ENCODE measurements at regions not wholly inside any gene's neighbourhood (a gene's known extent, or its start where the extent isn't known, plus 50 kb on each side); places are given as distances from the start of the nearest gene placed in this dataset.
"Not testable (repeated sequence)": the region's sequence is repeated elsewhere in the genome, so short reads cannot be mapped to it uniquely, and the experiment has no call there.

DNA sequence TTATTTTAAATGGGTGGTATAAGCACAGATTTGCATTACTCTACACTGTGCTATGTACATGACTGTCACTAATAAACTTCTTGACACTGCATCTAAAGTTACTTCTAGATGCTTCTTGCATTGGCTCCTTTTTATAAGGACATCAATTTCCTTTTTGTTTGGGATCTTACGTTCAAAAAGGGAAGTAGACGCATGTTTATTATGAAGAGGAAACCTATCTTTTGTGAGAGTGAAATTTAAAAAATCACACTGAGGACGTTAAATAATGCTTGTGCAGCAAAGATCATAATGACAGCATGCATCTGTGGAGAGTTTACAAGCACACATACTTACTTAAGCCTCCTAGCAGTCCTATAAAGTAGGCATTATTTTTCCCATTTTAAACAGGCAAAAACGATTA lies 479.5 kb downstream of the CD83 start:
- Histone ChIP-seq H3K27me3 (no peaks in the 10 kb centered on the region), H3K36me3 (no peaks in the 10 kb centered on the region), H3K27ac (no peak overlapping the region), H3K4me3 (no peak overlapping the region), H3K9me3 (no peaks in the 10 kb centered on the region), H3K4me1 (no peaks in the 10 kb centered on the region)
- no peak for DNase-seq (ENCODE audit: low spot score in 2 of 2)
- TF ChIP-seq, protein P1, sequence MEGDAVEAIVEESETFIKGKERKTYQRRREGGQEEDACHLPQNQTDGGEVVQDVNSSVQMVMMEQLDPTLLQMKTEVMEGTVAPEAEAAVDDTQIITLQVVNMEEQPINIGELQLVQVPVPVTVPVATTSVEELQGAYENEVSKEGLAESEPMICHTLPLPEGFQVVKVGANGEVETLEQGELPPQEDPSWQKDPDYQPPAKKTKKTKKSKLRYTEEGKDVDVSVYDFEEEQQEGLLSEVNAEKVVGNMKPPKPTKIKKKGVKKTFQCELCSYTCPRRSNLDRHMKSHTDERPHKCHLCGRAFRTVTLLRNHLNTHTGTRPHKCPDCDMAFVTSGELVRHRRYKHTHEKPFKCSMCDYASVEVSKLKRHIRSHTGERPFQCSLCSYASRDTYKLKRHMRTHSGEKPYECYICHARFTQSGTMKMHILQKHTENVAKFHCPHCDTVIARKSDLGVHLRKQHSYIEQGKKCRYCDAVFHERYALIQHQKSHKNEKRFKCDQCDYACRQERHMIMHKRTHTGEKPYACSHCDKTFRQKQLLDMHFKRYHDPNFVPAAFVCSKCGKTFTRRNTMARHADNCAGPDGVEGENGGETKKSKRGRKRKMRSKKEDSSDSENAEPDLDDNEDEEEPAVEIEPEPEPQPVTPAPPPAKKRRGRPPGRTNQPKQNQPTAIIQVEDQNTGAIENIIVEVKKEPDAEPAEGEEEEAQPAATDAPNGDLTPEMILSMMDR (IDR thresholded peaks at IDR 0.05) = no peak
- intact Hi-C loops (cut with DNase I) = no loop called here

DNA sequence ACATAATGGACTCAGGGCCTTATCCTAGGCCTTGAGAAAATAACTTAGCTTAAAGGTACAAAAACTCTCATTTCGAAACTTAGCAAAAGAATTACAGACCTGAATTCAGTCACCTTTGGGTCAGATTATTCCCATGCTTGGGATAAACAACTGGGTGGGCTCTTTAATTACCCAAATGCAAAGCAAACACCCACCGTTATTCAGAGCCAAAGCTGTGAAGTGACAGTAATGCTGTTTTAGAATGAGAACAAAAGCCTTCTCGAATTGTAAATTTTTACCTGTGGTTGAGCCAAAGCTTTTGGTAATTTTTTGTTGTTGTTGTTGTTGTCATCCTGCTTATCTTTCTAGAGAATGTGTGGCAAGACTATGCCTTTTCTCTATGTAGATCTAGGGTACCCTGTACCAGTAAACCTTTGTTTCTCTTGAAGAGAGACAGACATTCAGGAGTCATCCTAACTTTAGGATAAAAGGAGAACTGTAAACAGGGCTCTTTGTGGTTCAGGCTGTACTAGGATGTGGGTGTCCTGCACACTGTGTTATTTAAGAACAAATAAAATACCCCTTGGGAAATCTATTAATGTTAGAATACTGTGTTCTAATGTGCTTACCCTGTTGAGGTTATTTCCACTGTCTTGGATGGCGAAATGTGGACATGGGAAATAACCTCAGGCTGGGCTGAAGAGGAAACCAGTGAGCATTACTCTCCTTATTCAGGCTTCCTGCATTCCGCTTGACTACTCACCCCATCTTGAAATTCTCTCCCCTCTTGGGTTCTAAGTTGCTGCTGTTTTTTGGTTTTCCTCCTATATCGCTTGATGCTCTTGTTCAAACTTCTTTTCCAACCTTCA lies 480.7 kb downstream of the CD83 start:
- TF ChIP-seq, protein P1 (IDR thresholded peaks at IDR 0.05) = no peak
- no peaks in the 10 kb centered on the region for H3K36me3 ChIP-seq
- intact Hi-C loops (cut with DNase I) = no loop called here

DNA sequence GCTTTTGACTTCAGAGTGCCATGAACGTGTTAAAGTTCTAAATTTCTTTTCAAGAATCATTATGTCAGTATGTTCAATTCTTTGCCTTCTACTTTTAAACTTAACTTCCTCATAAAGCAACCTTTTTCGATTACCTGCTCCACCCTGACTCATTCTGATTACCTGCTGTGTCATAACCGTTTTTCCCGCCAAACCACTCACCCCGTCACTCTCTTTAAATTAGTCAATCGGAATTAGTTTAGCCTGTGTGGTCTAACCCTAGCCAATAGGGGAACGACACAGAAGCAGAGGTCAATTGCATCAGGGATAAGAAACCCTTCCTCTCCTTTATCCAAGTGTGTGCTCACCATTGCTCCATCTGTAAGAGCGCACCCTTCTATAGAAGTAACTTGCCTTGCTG lies 482.7 kb downstream of the CD83 start:
- H3K27ac ChIP-seq; H3K4me3 ChIP-seq; H3K4me1 ChIP-seq; H3K9me3 ChIP-seq; DNase-seq (ENCODE audit: low spot score in 2 of 2); H3K36me3 ChIP-seq; H3K27me3 ChIP-seq; intact Hi-C loops (cut with DNase I): not testable (repeated sequence)

More for the DNA sequence above, 480.7 kb downstream of the CD83 start:
- no peak overlapping the region for H3K27ac ChIP-seq
- H3K27me3 ChIP-seq = no peaks in the 10 kb centered on the region
- no peak overlapping the region for H3K4me3 ChIP-seq
- H3K4me1 ChIP-seq = no peaks in the 10 kb centered on the region
- no peaks in the 10 kb centered on the region for H3K9me3 ChIP-seq
- DNase-seq (ENCODE audit: low spot score in 2 of 2) = no peak

DNA sequence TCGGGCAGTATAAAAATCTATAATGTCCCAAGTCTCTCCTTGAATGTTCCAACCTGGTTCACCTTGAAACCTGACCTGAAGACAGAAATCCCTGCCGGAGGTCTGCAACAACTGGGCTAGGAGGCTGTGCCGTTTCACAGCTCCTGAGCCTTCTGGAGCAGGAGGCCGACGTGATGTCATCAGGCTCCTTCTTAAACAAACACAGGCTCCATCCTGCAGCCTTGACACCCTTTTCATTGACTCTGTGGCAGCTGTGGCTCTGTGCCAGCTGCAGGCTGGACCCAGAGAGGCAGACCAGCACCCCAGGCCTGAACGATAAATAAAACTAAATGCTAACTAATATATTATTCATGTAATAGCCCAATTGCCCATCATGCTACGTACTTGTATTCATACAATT lies 483.9 kb downstream of the CD83 start:
- Histone ChIP-seq H3K9me3 (no peaks in the 10 kb centered on the region), H3K36me3 (no peaks in the 10 kb centered on the region), H3K27me3 (no peaks in the 10 kb centered on the region), H3K4me1 (no peaks in the 10 kb centered on the region), H3K27ac (no peak overlapping the region), H3K4me3 (no peak overlapping the region)
- intact Hi-C loops (cut with DNase I) = no loop called here
- TF ChIP-seq, protein P1 (IDR thresholded peaks at IDR 0.05) = no peak
- no peak for DNase-seq (ENCODE audit: low spot score in 2 of 2)

DNA sequence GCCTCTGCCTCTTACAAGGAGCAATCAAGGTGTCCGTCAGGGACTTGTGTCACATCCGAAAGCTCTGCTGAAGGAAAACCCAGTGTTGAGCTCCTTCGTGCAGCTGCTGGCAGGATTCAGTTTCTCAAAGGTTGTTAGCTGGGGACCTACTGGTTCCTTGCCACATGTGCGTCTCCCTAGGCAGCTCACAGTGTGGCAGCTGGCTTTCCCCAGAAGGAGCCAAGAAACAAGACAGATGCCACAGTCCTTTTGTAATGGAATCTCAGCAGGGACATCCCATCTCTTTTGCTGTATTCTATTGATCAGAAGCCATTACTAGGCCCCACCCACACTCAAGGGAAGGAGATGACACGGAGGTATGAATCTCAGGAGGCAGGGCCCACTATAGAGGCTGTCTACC lies 488.8 kb downstream of the CD83 start:
- intact Hi-C loops (cut with DNase I) = no loop called here
- H3K4me1 ChIP-seq = no peaks in the 10 kb centered on the region
- no peak for DNase-seq (ENCODE audit: low spot score in 2 of 2)
- no peaks in the 10 kb centered on the region for H3K9me3 ChIP-seq
- H3K4me3 ChIP-seq = no peak overlapping the region
- no peaks in the 10 kb centered on the region for H3K27me3 ChIP-seq
- TF ChIP-seq, protein P1 (IDR thresholded peaks at IDR 0.05) = no peak
- no peaks in the 10 kb centered on the region for H3K36me3 ChIP-seq
- H3K27ac ChIP-seq = no peak overlapping the region

DNA sequence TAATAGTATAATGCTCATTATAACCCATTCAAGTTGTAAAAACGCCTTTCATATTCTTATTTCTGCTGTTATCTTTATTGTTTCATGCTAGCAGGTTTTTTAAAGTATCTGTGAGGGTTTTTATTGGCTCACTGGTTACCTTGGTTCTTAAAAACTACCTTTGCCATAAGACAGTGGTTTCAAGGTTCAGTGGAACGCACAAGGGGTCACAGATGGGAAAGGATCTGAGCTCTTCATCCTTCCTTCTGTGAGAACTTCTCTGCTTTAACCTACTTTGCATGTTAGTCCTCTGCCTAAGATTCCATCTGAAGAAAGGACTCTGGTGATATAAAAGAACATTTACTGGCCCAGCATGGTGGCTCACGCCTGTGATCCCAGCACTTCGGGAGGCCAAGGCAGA lies 492.6 kb downstream of the CD83 start:
- H3K4me3 ChIP-seq = no peak overlapping the region
- no peak for DNase-seq (ENCODE audit: low spot score in 2 of 2)
- H3K27me3 ChIP-seq = no peaks in the 10 kb centered on the region
- no peaks in the 10 kb centered on the region for H3K36me3 ChIP-seq
- intact Hi-C loops (cut with DNase I) = no loop called here
- no peaks in the 10 kb centered on the region for H3K9me3 ChIP-seq
- H3K27ac ChIP-seq = no peak overlapping the region
- TF ChIP-seq, protein P1 (IDR thresholded peaks at IDR 0.05) = no peak
- no peaks in the 10 kb centered on the region for H3K4me1 ChIP-seq
